ENCODE measurements at regions not wholly inside any gene's neighbourhood (a gene's known extent, or its start where the extent isn't known, plus 50 kb on each side); places are given as distances from the start of the nearest gene placed in this dataset.

- TF ChIP-seq, protein P1, sequence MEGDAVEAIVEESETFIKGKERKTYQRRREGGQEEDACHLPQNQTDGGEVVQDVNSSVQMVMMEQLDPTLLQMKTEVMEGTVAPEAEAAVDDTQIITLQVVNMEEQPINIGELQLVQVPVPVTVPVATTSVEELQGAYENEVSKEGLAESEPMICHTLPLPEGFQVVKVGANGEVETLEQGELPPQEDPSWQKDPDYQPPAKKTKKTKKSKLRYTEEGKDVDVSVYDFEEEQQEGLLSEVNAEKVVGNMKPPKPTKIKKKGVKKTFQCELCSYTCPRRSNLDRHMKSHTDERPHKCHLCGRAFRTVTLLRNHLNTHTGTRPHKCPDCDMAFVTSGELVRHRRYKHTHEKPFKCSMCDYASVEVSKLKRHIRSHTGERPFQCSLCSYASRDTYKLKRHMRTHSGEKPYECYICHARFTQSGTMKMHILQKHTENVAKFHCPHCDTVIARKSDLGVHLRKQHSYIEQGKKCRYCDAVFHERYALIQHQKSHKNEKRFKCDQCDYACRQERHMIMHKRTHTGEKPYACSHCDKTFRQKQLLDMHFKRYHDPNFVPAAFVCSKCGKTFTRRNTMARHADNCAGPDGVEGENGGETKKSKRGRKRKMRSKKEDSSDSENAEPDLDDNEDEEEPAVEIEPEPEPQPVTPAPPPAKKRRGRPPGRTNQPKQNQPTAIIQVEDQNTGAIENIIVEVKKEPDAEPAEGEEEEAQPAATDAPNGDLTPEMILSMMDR (conservative IDR thresholded peaks at IDR 0.05; ENCODE audit: low read depth, low read length) = no peak
- TF ChIP-seq POLR2A (IDR thresholded peaks at IDR 0.05; ENCODE audit: low read depth, low read length) = no peak
- TF ChIP-seq RCOR1 (IDR thresholded peaks at IDR 0.05; ENCODE audit: insufficient replicate concordance, low read length) = no peak
- no peak for TF ChIP-seq BHLHE40 (IDR thresholded peaks at IDR 0.05; ENCODE audit: low read depth, low read length)
- TF ChIP-seq RFX5 (IDR thresholded peaks at IDR 0.05; ENCODE audit: low read depth, low read length) = no peak
- TF ChIP-seq CEBPB (IDR thresholded peaks at IDR 0.05; ENCODE audit: low read depth, low read length) = no peak
- no peak for TF ChIP-seq MXI1 (IDR thresholded peaks at IDR 0.05; ENCODE audit: borderline replicate concordance, low read depth, low read length)
- TF ChIP-seq SMC3 (IDR thresholded peaks at IDR 0.05; ENCODE audit: low read depth, low read length) = no peak
- TF ChIP-seq, protein P2, sequence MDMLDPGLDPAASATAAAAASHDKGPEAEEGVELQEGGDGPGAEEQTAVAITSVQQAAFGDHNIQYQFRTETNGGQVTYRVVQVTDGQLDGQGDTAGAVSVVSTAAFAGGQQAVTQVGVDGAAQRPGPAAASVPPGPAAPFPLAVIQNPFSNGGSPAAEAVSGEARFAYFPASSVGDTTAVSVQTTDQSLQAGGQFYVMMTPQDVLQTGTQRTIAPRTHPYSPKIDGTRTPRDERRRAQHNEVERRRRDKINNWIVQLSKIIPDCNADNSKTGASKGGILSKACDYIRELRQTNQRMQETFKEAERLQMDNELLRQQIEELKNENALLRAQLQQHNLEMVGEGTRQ (IDR thresholded peaks at IDR 0.05; ENCODE audit: low read depth, low read length) = no peak
- TF ChIP-seq CHD1 (IDR thresholded peaks at IDR 0.05; ENCODE audit: low read depth, low read length) = no peak
- TF ChIP-seq NFE2L2 (IDR thresholded peaks at IDR 0.05; ENCODE audit: low read depth, low read length) = no peak
- no peak for TF ChIP-seq MAZ (IDR thresholded peaks at IDR 0.05; ENCODE audit: borderline replicate concordance, low read depth, low read length)
- no peak for TF ChIP-seq MAFK (IDR thresholded peaks at IDR 0.05; ENCODE audit: low read depth, low read length)
- TF ChIP-seq FOS (IDR thresholded peaks at IDR 0.05; ENCODE audit: low read depth, low read length) = no peak
Observed at GRCh38 chr6:3669916-3670315, 81.6 kb downstream of the PXDC1 start.
